ENCODE measurements at regions not wholly inside any gene's neighbourhood (a gene's known extent, or its start where the extent isn't known, plus 50 kb on each side); places are given as distances from the start of the nearest gene placed in this dataset.

DNA sequence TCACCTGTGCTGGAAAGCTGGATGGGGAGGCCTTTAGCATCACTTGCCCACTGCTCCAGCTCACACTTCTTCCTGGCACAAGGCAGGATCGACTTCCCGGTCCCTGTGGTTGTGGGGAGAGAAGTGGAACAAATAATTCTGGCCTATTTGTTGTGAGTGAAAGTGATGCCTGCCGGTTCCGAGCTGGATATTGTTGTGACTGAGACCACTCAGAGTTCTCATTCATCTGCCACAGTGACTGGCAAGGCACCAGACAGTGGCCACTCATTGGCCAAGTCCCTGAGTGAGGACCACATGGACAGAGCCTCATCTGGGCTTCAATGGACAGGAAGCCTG lies 191.9 kb downstream of the PTPRU start:
- TF ChIP-seq, protein P1, sequence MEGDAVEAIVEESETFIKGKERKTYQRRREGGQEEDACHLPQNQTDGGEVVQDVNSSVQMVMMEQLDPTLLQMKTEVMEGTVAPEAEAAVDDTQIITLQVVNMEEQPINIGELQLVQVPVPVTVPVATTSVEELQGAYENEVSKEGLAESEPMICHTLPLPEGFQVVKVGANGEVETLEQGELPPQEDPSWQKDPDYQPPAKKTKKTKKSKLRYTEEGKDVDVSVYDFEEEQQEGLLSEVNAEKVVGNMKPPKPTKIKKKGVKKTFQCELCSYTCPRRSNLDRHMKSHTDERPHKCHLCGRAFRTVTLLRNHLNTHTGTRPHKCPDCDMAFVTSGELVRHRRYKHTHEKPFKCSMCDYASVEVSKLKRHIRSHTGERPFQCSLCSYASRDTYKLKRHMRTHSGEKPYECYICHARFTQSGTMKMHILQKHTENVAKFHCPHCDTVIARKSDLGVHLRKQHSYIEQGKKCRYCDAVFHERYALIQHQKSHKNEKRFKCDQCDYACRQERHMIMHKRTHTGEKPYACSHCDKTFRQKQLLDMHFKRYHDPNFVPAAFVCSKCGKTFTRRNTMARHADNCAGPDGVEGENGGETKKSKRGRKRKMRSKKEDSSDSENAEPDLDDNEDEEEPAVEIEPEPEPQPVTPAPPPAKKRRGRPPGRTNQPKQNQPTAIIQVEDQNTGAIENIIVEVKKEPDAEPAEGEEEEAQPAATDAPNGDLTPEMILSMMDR (IDR thresholded peaks at IDR 0.05): no peak
- TF ChIP-seq POLR2A (IDR thresholded peaks at IDR 0.05): no peak
